ENCODE measurements at regions not wholly inside any gene's neighbourhood (a gene's known extent, or its start where the extent isn't known, plus 50 kb on each side); places are given as distances from the start of the nearest gene placed in this dataset.

GRCh38 chr2:20536619-20537422 is 89.9 kb downstream of the RHOB start:
- Mint-ChIP-seq H3K27ac (peak overlapping the region; percentile 88), H3K27me3 (ENCODE audit: low read depth, poor library complexity) (peaks cover 14% of the 10 kb centered on the region), H3K36me3 (ENCODE audit: low read depth) (no peaks in the 10 kb centered on the region), H3K9me3 (no peaks in the 10 kb centered on the region), H3K4me3 (peak overlapping the region; percentile 39), H3K4me1 (peaks cover 81% of the 10 kb centered on the region)
- TF ChIP-seq, protein P1, sequence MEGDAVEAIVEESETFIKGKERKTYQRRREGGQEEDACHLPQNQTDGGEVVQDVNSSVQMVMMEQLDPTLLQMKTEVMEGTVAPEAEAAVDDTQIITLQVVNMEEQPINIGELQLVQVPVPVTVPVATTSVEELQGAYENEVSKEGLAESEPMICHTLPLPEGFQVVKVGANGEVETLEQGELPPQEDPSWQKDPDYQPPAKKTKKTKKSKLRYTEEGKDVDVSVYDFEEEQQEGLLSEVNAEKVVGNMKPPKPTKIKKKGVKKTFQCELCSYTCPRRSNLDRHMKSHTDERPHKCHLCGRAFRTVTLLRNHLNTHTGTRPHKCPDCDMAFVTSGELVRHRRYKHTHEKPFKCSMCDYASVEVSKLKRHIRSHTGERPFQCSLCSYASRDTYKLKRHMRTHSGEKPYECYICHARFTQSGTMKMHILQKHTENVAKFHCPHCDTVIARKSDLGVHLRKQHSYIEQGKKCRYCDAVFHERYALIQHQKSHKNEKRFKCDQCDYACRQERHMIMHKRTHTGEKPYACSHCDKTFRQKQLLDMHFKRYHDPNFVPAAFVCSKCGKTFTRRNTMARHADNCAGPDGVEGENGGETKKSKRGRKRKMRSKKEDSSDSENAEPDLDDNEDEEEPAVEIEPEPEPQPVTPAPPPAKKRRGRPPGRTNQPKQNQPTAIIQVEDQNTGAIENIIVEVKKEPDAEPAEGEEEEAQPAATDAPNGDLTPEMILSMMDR (IDR thresholded peaks at IDR 0.05), result no peak
- DNase-seq, result no peak

DNA sequence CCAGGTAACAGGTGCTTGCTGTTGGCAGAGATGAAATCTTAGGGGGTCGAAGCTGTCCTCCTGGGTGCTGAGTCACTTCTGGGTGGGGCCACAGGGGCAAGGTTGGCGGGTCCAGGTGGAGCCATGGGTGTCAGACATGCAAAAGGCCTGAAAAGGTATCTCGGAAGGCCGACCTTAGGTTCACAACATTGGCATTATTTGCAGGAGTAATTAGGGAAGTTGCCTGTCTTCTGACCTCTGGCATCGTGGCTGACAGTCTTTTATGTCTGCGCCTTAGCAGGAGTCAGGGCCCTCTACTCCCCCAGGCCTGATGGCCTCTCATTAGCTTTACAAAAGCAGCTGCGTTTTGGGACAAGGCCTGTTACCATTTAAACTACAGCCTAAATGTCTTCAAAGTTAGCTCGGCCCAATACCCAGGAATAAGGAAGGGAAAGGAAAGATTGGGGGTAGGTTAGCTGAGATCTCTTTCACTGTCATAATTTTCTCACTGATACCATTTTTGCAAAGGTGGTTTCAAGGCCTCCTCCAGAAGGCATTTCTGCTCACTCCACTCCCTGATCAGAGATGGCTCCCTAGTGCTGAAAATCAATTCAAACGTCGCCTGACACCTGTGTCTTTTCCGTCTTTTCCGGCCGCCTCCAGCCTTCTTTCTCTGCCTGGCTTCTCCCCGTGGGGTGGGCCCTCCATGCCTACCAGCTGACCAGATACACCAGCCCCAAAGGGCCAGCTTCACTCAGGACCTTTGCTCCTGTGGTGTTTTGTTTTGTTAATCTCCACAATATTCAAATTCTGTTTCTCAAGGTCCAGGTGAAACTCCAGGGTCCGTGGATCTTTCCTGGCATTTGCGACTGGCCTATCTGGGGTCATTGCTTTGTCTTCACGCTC is 90.8 kb downstream of the RHOB start:
- Mint-ChIP-seq H3K4me1 (peaks cover 77% of the 10 kb centered on the region), H3K9me3 (no peaks in the 10 kb centered on the region), H3K4me3 (peak overlapping the region; percentile 39), H3K36me3 (ENCODE audit: low read depth) (no peaks in the 10 kb centered on the region), H3K27me3 (ENCODE audit: low read depth, poor library complexity) (peaks cover 13% of the 10 kb centered on the region), H3K27ac (peak overlapping the region; percentile 95)
- DNase-seq, result no peak
- TF ChIP-seq, protein P1 (IDR thresholded peaks at IDR 0.05), result no peak

DNA sequence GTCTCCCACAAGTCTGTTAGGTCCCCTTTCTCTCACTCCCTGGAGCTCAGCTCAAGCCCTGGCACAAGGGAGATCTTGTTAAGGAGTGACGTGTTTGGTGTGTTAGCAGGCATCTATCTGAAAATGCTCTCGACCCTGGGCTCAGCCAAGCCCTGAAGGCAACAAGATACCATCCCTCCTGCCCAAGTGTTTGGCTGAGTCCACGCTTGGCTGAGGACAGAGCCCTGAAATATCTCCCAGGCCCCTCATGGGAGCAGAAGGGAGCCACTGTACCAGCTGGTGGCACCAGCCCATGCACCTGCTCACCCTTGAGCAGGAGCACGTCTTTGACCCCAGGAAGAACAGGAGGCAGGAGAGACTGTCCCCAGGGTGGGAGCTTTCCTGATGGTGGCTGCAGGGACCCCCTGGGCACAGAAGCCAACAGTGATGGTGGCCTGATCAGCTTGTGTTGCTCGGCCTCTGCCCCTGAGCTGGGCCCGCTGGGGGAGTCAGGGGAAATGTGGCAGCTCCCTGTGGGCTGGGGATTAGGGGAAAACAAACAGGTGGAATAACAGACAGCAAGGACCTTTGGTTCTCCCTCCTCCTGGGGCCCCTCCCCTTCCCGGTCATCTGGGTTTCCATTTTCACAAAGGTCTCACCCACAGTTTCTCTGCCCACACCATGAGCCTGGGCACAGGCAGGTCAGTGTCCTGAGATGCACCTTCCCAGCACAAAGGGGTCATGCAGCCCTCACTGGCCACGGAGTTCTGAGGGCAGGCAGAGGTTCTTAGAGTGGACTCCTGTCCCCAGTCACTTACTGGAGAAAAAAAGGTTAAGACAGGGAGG is 91.6 kb downstream of the RHOB start:
- peaks cover 77% of the 10 kb centered on the region for H3K4me1 Mint-ChIP-seq
- DNase-seq, result no peak
- H3K27ac Mint-ChIP-seq, result peak overlapping the region; percentile 95
- no peaks in the 10 kb centered on the region for H3K9me3 Mint-ChIP-seq
- peak overlapping the region; percentile 39 for H3K4me3 Mint-ChIP-seq
- no peaks in the 10 kb centered on the region for H3K36me3 Mint-ChIP-seq (ENCODE audit: low read depth)
- TF ChIP-seq, protein P1 (IDR thresholded peaks at IDR 0.05), result no peak
- H3K27me3 Mint-ChIP-seq (ENCODE audit: low read depth, poor library complexity), result peaks cover 18% of the 10 kb centered on the region

GRCh38 chr2:20539133-20539719 is 92.4 kb downstream of the RHOB start:
- H3K36me3 Mint-ChIP-seq (ENCODE audit: low read depth), result no peaks in the 10 kb centered on the region
- no peak for DNase-seq
- no peaks in the 10 kb centered on the region for H3K9me3 Mint-ChIP-seq
- H3K4me3 Mint-ChIP-seq, result no peak overlapping the region
- H3K27me3 Mint-ChIP-seq (ENCODE audit: low read depth, poor library complexity), result peaks cover 18% of the 10 kb centered on the region
- TF ChIP-seq, protein P1 (IDR thresholded peaks at IDR 0.05), result no peak
- H3K4me1 Mint-ChIP-seq, result peaks cover 77% of the 10 kb centered on the region
- no peak overlapping the region for H3K27ac Mint-ChIP-seq

DNA sequence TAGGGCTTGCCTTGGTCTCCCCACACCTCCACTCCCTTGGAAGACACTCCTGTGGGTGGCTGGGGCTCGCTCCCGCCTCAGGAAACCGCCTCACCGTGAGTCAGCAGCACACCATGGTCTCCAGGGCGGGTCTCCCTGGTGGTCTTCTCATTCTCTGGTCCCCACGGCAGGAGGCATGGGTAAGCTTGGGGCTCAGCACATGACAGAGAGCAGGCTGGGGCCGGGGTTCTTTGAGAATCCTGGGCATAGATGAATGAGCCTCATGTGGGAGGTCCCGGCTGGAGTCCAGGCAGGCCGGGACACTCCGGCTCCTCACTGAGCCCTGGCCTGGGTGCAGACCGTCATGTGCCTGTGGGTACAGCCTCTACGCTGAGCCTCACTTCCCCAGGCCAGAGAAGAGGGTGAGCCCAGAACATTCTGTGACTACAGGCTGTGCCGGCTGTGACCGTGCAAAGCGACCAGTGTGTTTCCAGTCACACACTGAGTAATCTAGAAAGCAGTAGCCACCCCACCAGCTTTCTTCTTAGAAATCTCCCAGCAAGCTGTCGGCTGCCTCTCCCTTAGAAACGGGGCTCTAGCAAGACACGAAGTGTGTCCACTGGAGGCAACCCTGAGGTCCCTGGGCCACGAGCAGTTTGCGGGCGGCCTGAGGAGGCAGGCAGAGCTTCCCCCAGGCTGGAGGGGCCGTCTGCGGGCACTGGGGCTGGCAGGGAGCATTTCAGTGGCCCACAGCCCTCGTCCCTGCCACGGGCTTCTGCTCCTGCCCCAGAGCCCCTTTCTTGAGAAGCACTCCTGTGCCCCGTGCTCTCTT is 93.1 kb downstream of the RHOB start:
- Mint-ChIP-seq H3K27ac (no peak overlapping the region), H3K4me1 (peaks cover 77% of the 10 kb centered on the region)

More for the DNA sequence above, 93.1 kb downstream of the RHOB start:
- Mint-ChIP-seq H3K27me3 (ENCODE audit: low read depth, poor library complexity) (peaks cover 13% of the 10 kb centered on the region), H3K9me3 (no peaks in the 10 kb centered on the region), H3K4me3 (no peak overlapping the region), H3K36me3 (ENCODE audit: low read depth) (no peaks in the 10 kb centered on the region)
- TF ChIP-seq, protein P1 (IDR thresholded peaks at IDR 0.05), result no peak
- no peak for DNase-seq
